SK-N-SH treated with all-trans-retinoic acid at 6 μM for 48 hours (cell line): ENCODE measurements at regions not wholly inside any gene's neighbourhood (a gene's known extent, or its start where the extent isn't known, plus 50 kb on each side); places are given as distances from the start of the nearest gene placed in this dataset.

Experiments
- ATAC-seq: fragments of 200-7000 bp; cut with Tn5 transposase; 3 replicates; pipeline ENCODE4 v1.9.1; 2020; ENCODE audit warnings: mild to moderate bottlenecking, moderate library complexity
- ARNTL ChIP-seq: fragments of 450-650 bp; formaldehyde crosslinking; IDR thresholded peaks from 2 replicates; pipeline ENCODE4 v1.5.0; 2020; ENCODE audit warnings: low read depth, mild to moderate bottlenecking, moderate library complexity, borderline replicate concordance
- BACH2 ChIP-seq: fragments of 250-450 bp; sonication (Bioruptor Pico); IDR thresholded peaks from 2 replicates; pipeline ENCODE4 v1.9.0; 2021; ENCODE audit warnings: mild to moderate bottlenecking, borderline replicate concordance
- CSDC2 ChIP-seq: fragments of 250-450 bp; sonication (Bioruptor Pico); IDR thresholded peaks from 2 replicates; pipeline ENCODE4 v1.5.0; 2020; ENCODE audit warnings: mild to moderate bottlenecking, moderate library complexity
- ESRRG ChIP-seq: fragments of 250-450 bp; sonication (Bioruptor Pico); IDR thresholded peaks from 2 replicates; pipeline ENCODE4 v1.6.1; 2021; ENCODE audit warnings: mild to moderate bottlenecking
- GLIS3 ChIP-seq: fragments of 250-450 bp; sonication (Bioruptor Pico); IDR thresholded peaks from 2 replicates; pipeline ENCODE4 v1.5.0; 2020; ENCODE audit warnings: mild to moderate bottlenecking, moderate library complexity
- ISL1 ChIP-seq: fragments of 250-450 bp; sonication (Bioruptor Pico); IDR thresholded peaks from 2 replicates; pipeline ENCODE4 v2.1.2; 2022; ENCODE audit warnings: mild to moderate bottlenecking, moderate library complexity
- OSR1 ChIP-seq: fragments of 250-450 bp; sonication (Bioruptor Pico); IDR thresholded peaks from 2 replicates; pipeline ENCODE4 v1.8.0; 2022; ENCODE audit warnings: moderate library complexity, mild to moderate bottlenecking, inconsistent platforms
- PATZ1 ChIP-seq: fragments of 250-450 bp; sonication (Bioruptor Pico); IDR thresholded peaks from 2 replicates; pipeline ENCODE4 v1.8.0; 2020; ENCODE audit warnings: mild to moderate bottlenecking, moderate library complexity, borderline replicate concordance
- POU6F1 ChIP-seq: fragments of 250-450 bp; sonication (Bioruptor Pico); IDR thresholded peaks from 2 replicates; pipeline ENCODE4 v1.8.0; 2021; ENCODE audit warnings: low read depth, mild to moderate bottlenecking, moderate library complexity, borderline replicate concordance
- RARB ChIP-seq: fragments of 250-450 bp; sonication (Bioruptor Pico); IDR thresholded peaks from 2 replicates; pipeline ENCODE4 v1.8.0; 2021; ENCODE audit warnings: mild to moderate bottlenecking, moderate library complexity
- SNAI2 ChIP-seq: fragments of 250-450 bp; sonication (Bioruptor Pico); IDR thresholded peaks from 2 replicates; pipeline ENCODE4 v1.5.0; 2020; ENCODE audit warnings: mild to moderate bottlenecking, moderate library complexity
- TOX ChIP-seq: fragments of 250-450 bp; sonication (Bioruptor Pico); IDR thresholded peaks from 2 replicates; pipeline ENCODE4 v1.8.0; 2021; ENCODE audit warnings: mild to moderate bottlenecking, moderate library complexity, borderline replicate concordance
- TSHZ2 ChIP-seq: fragments of 250-450 bp; sonication (Bioruptor Pico); IDR thresholded peaks from 2 replicates; pipeline ENCODE4 v1.5.0; 2020; ENCODE audit warnings: mild to moderate bottlenecking, moderate library complexity
- ZC3H10 ChIP-seq: fragments of 250-450 bp; sonication (Bioruptor Pico); IDR thresholded peaks from 2 replicates; pipeline ENCODE4 v1.5.1; 2021; ENCODE audit warnings: mild to moderate bottlenecking, moderate library complexity
- ZFP3 ChIP-seq: fragments of 250-450 bp; sonication (Bioruptor Pico); IDR thresholded peaks from 2 replicates; pipeline ENCODE4 v1.5.0; 2020; ENCODE audit warnings: mild to moderate bottlenecking, moderate library complexity
- ZFP30 ChIP-seq: fragments of 450-650 bp; formaldehyde crosslinking; IDR thresholded peaks from 2 replicates; pipeline ENCODE4 v1.5.0; 2022; ENCODE audit warnings: mild to moderate bottlenecking, moderate library complexity
- ZNF565 ChIP-seq: fragments of 450-650 bp; formaldehyde crosslinking; conservative IDR thresholded peaks from 2 replicates; pipeline ENCODE4 v1.5.0; 2020; ENCODE audit warnings: low read depth, mild to moderate bottlenecking, moderate library complexity
- ZNF70 ChIP-seq: fragments of 450-650 bp; formaldehyde crosslinking; IDR thresholded peaks from 2 replicates; pipeline ENCODE4 v1.5.0; 2020; ENCODE audit warnings: mild to moderate bottlenecking, moderate library complexity
- ZNF8 ChIP-seq: fragments of 450-650 bp; formaldehyde crosslinking; IDR thresholded peaks from 2 replicates; pipeline ENCODE4 v1.5.0; 2020; ENCODE audit warnings: mild to moderate bottlenecking, moderate library complexity
- TF ChIP-seq, protein P1 (sequence below): fragments of 250-450 bp; sonication (Bioruptor Pico); IDR thresholded peaks from 2 replicates; pipeline ENCODE4 v1.5.1; 2021; ENCODE audit warnings: mild to moderate bottlenecking, moderate library complexity
- TF ChIP-seq, protein P2 (sequence below): fragments of 250-450 bp; sonication (Bioruptor Pico); IDR thresholded peaks from 2 replicates; pipeline ENCODE4 v1.5.1; 2020; ENCODE audit warnings: low read depth, mild to moderate bottlenecking, moderate library complexity

DNA sequence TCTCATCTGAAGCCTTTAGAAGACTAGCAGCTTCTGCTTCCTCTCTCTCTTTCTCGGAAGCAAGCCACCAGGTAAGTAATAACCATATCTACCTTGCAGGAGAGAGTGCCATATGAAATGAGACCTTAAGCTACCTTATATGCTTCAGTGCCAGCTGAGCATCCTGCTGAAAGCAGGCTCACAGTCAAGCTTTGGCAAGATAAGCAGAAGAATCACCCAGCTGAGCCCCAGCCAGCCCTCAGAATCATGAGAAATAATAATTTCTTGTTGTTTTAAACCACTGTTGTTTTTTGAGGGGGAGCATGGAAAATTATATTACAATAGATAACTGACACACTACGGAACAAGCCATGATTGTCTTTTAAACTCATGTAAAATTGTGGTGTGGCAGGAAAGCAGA, 514.4 kb downstream of the MBD2 start:
- TF ChIP-seq TSHZ2 (CRISPR knock-in tag): no peak
- TF ChIP-seq, protein P1, sequence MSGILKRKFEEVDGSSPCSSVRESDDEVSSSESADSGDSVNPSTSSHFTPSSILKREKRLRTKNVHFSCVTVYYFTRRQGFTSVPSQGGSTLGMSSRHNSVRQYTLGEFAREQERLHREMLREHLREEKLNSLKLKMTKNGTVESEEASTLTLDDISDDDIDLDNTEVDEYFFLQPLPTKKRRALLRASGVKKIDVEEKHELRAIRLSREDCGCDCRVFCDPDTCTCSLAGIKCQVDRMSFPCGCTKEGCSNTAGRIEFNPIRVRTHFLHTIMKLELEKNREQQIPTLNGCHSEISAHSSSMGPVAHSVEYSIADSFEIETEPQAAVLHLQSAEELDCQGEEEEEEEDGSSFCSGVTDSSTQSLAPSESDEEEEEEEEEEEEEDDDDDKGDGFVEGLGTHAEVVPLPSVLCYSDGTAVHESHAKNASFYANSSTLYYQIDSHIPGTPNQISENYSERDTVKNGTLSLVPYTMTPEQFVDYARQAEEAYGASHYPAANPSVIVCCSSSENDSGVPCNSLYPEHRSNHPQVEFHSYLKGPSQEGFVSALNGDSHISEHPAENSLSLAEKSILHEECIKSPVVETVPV: no peak
- TF ChIP-seq ZFP30 (CRISPR knock-in tag): no peak
- no peak for TF ChIP-seq SNAI2
- no peak for TF ChIP-seq PATZ1 (CRISPR knock-in tag)
- no peak for TF ChIP-seq GLIS3 (CRISPR knock-in tag)
- no peak for TF ChIP-seq BACH2 (CRISPR knock-in tag)
- TF ChIP-seq TOX (CRISPR knock-in tag): no peak
- TF ChIP-seq, protein P2, sequence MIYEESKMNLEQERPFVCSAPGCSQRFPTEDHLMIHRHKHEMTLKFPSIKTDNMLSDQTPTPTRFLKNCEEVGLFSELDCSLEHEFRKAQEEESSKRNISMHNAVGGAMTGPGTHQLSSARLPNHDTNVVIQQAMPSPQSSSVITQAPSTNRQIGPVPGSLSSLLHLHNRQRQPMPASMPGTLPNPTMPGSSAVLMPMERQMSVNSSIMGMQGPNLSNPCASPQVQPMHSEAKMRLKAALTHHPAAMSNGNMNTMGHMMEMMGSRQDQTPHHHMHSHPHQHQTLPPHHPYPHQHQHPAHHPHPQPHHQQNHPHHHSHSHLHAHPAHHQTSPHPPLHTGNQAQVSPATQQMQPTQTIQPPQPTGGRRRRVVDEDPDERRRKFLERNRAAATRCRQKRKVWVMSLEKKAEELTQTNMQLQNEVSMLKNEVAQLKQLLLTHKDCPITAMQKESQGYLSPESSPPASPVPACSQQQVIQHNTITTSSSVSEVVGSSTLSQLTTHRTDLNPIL (CRISPR knock-in tag): no peak
- no peak for TF ChIP-seq ZNF8
- TF ChIP-seq, all 23 proteins: peak for 0
- no peak for ATAC-seq

DNA sequence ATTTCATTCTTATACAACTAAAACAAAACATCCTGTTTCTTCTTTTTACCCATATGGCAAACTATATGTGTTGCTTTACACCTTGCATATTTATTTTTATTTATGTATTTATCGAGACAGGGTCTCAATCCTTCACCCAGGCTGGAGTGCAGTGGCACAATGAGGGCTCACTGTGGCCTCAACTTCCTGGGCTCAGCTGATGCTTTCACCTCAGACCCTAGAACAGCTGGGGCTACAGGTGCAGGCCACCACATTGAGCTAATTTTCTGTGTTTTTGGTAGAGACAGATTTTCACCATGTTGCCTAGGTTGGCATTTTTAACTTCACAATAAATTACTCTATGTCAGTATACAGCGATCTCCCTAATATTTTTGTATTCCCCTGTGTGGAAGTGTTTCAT, 522.0 kb downstream of the MBD2 start:
- no peak for TF ChIP-seq PATZ1 (CRISPR knock-in tag)
- no peak for TF ChIP-seq BACH2 (CRISPR knock-in tag)
- no peak for TF ChIP-seq ZFP3 (CRISPR knock-in tag)

DNA sequence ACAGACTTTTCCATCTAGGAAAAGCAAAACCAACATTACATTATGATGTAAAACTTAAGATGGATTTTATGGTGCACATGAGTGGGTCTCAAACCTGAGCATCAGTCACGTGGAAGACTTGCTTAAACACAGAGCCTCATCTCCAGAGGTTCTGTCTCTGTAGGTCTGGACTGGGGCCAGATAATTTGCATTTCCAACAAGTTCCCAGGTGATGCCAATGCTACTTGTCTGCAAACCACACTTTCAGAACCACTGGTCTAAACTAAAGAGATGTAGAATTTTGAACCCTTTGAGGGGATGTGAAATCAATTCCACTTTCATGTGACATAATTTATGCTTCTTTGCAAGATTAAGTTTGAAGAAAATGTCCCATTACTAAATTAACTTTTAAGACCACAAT, 522.8 kb downstream of the MBD2 start:
- no peak for ATAC-seq
- TF ChIP-seq GLIS3 (CRISPR knock-in tag): no peak
- no peak for TF ChIP-seq SNAI2
- no peak for TF ChIP-seq ARNTL
- no peak for TF ChIP-seq ESRRG (CRISPR knock-in tag)
- TF ChIP-seq TOX (CRISPR knock-in tag): no peak
- TF ChIP-seq RARB (CRISPR knock-in tag): no peak
- no peak for TF ChIP-seq ISL1 (CRISPR knock-in tag)
- no peak for TF ChIP-seq POU6F1 (CRISPR knock-in tag)
- no peak for TF ChIP-seq ZFP30 (CRISPR knock-in tag)
- TF ChIP-seq ZC3H10: no peak
- TF ChIP-seq ZNF565 (CRISPR knock-in tag): no peak
- TF ChIP-seq ZNF8: no peak
- TF ChIP-seq BACH2 (CRISPR knock-in tag): no peak
- TF ChIP-seq PATZ1 (CRISPR knock-in tag): no peak
- no peak for TF ChIP-seq CSDC2 (CRISPR knock-in tag)
- TF ChIP-seq ZNF70: no peak
- no peak for TF ChIP-seq ZFP3 (CRISPR knock-in tag)
- no peak for TF ChIP-seq OSR1 (CRISPR knock-in tag)

More for the DNA sequence above, 522.0 kb downstream of the MBD2 start:
- no peak for ATAC-seq
